Smooth muscle cell (in vitro differentiated cells): ENCODE measurements at regions not wholly inside any gene's neighbourhood (a gene's known extent, or its start where the extent isn't known, plus 50 kb on each side); places are given as distances from the start of the nearest gene placed in this dataset.

ENCODE experiments used
- DNase-seq: peaks from one replicate; lab custom pipeline; 2025; ENCODE audit not compliant: unreplicated experiment; lab: John Stamatoyannopoulos, UW
- H2AFZ ChIP-seq: fragments of 200-600 bp; sonication (generic); 2 replicates; pipeline ENCODE4 v1.6.0; 2016; ENCODE audit warnings: antibody characterized with exemption, low read depth, mild to moderate bottlenecking
- H3F3A ChIP-seq: fragments of 200-600 bp; sonication (generic); 2 replicates; pipeline ENCODE4 v1.6.0; 2017; ENCODE audit warnings: antibody characterized with exemption, low read depth
- H3K27ac ChIP-seq: fragments of 200-600 bp; sonication (generic); 2 replicates; pipeline ENCODE4 v1.5.1; 2016; ENCODE audit warnings: low read depth, mild to moderate bottlenecking
- H3K27me3 ChIP-seq: fragments of 200-600 bp; sonication (generic); 2 replicates; pipeline ENCODE4 v1.6.1; 2016; ENCODE audit warnings: low read depth, mild to moderate bottlenecking
- H3K36me3 ChIP-seq: fragments of 200-600 bp; sonication (generic); 2 replicates; pipeline ENCODE4 v1.5.1; 2016; ENCODE audit warnings: low read depth
- H3K4me1 ChIP-seq: fragments of 200-600 bp; sonication (generic); 2 replicates; pipeline ENCODE4 v1.5.1; 2016; ENCODE audit warnings: low read depth
- H3K4me2 ChIP-seq: fragments of 200-600 bp; sonication (generic); 2 replicates; pipeline ENCODE4 v1.6.0; 2016; ENCODE audit warnings: mild to moderate bottlenecking
- H3K4me3 ChIP-seq: fragments of 200-600 bp; sonication (generic); 2 replicates; pipeline ENCODE4 v1.5.1; 2016; ENCODE audit warnings: mild to moderate bottlenecking
- H3K79me2 ChIP-seq: fragments of 200-600 bp; sonication (generic); 2 replicates; pipeline ENCODE4 v1.6.0; 2016; ENCODE audit warnings: low read depth, mild to moderate bottlenecking
- H3K9ac ChIP-seq: fragments of 200-600 bp; sonication (generic); 2 replicates; pipeline ENCODE4 v1.6.0; 2016; ENCODE audit warnings: low read depth
- H3K9me3 ChIP-seq: fragments of 200-600 bp; sonication (generic); replicated peaks from 2 replicates; pipeline ENCODE4 v1.5.1; 2016; ENCODE audit warnings: low read depth
- H4K20me1 ChIP-seq: fragments of 200-600 bp; sonication (generic); 2 replicates; pipeline ENCODE4 v1.6.0; 2016; ENCODE audit warnings: low read depth
- WGBS: methylation state at CpG from one replicate; pipeline ENCODE4 v1.1.7; 2016; ENCODE audit warnings: low lambda C conversion rate; 5-methylcytosine and 5-hydroxymethylcytosine counted together
- TF ChIP-seq, protein P1 (sequence below): fragments of 200-600 bp; sonication (generic); IDR thresholded peaks from 2 replicates; pipeline ENCODE4 v1.5.1; 2017; ENCODE audit warnings: borderline replicate concordance, mild to moderate bottlenecking, antibody characterized with exemption; ENCODE audit not compliant: insufficient read depth, poor library complexity, severe bottlenecking

DNA sequence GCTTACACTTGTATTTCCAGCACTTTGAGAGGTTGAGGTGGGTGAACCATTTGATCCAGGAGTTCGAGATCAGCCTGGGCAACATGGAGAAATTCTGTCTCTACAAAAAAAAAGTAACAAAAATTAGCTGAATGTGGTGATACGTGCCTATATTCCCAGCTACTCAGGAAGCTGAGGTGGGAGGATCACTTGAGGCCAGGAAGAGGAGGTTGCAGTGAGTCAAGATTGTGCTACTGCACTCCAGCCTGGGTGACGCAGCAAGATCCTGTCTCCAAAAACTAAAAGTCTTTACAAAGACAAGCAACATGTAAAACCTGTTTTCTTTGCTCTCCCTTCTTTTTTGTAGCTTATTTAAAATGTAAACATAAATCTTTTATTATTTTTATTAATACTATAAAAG, 1156.1 kb downstream of the FAT4 start:
- H3K27ac ChIP-seq: no peak overlapping the region
- 58% methylated on average over 3 of the region's 3 CpGs for WGBS
- no peaks in the 10 kb centered on the region for H3K27me3 ChIP-seq
- no peak overlapping the region for H3K9ac ChIP-seq
- TF ChIP-seq, protein P1, sequence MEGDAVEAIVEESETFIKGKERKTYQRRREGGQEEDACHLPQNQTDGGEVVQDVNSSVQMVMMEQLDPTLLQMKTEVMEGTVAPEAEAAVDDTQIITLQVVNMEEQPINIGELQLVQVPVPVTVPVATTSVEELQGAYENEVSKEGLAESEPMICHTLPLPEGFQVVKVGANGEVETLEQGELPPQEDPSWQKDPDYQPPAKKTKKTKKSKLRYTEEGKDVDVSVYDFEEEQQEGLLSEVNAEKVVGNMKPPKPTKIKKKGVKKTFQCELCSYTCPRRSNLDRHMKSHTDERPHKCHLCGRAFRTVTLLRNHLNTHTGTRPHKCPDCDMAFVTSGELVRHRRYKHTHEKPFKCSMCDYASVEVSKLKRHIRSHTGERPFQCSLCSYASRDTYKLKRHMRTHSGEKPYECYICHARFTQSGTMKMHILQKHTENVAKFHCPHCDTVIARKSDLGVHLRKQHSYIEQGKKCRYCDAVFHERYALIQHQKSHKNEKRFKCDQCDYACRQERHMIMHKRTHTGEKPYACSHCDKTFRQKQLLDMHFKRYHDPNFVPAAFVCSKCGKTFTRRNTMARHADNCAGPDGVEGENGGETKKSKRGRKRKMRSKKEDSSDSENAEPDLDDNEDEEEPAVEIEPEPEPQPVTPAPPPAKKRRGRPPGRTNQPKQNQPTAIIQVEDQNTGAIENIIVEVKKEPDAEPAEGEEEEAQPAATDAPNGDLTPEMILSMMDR: no peak
- H3K79me2 ChIP-seq: no peaks in the 10 kb centered on the region
- no peaks in the 10 kb centered on the region for H3K36me3 ChIP-seq
- no peak overlapping the region for H3K4me2 ChIP-seq
- no peak overlapping the region for H2AFZ ChIP-seq
- H4K20me1 ChIP-seq: no peaks in the 10 kb centered on the region
- H3K9me3 ChIP-seq: no peaks in the 10 kb centered on the region
- no peaks in the 10 kb centered on the region for H3K4me1 ChIP-seq
- DNase-seq: no peak
- no peak overlapping the region for H3K4me3 ChIP-seq
- no peaks in the 10 kb centered on the region for H3F3A ChIP-seq

DNA sequence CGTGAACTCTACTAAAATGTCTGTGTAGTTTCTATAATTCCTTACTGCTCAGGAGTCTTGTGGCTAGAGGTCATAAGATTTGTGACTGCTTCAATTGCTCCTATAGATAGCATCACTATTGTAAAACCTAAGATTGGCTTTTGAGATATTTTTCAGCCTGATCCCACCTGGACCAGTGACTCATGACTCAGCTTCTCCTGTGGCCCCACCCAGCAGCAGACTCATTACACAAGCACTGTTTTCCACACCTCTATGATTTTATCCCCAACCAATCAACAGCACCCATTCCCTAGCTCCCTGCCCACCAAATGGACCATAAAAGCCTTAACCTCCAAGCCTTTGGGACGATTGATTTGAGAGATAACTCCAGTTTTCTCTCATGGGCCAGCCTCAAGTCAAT, 1157.0 kb upstream of the INTU start:
- Histone ChIP-seq H3K9me3 (no peaks in the 10 kb centered on the region), H2AFZ (no peak overlapping the region), H3K27ac (no peak overlapping the region), H3K4me2 (no peak overlapping the region), H3K79me2 (no peaks in the 10 kb centered on the region), H3F3A (no peaks in the 10 kb centered on the region), H3K27me3 (no peaks in the 10 kb centered on the region), H3K36me3 (no peaks in the 10 kb centered on the region), H3K4me1 (no peaks in the 10 kb centered on the region), H3K4me3 (no peak overlapping the region), H4K20me1 (no peaks in the 10 kb centered on the region), H3K9ac (no peak overlapping the region)
- 78% methylated on average over 2 of the region's 2 CpGs for WGBS
- TF ChIP-seq, protein P1: no peak
- DNase-seq: no peak

DNA sequence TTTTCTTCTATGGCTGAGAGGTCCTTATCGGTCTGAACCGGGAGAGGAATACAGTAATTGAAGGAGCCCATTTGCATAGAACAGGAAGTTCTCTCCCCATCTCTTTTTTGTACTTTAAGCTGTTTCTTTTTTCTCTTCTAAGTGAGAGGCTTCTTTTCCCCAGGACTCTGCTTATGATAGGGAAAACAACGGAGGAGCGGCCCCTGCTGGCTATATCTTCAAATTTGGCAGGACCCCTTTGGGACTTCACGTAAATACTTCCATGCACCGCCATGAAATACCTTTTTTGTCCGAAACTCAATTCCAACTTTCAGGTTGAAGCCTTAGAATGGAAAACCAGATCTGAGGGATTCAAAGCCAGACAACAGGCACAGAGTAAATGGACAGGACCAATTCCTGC, 1153.0 kb upstream of the INTU start:
- H3F3A ChIP-seq: no peaks in the 10 kb centered on the region
- no peaks in the 10 kb centered on the region for H3K36me3 ChIP-seq
- no peaks in the 10 kb centered on the region for H3K4me1 ChIP-seq
- DNase-seq: no peak
- H3K9ac ChIP-seq: no peak overlapping the region
- no peak overlapping the region for H2AFZ ChIP-seq
- H3K27me3 ChIP-seq: no peaks in the 10 kb centered on the region
- H3K4me2 ChIP-seq: no peak overlapping the region
- H3K9me3 ChIP-seq: no peaks in the 10 kb centered on the region
- H3K4me3 ChIP-seq: no peak overlapping the region
- H4K20me1 ChIP-seq: no peaks in the 10 kb centered on the region
- H3K27ac ChIP-seq: no peak overlapping the region
- WGBS: 88% methylated on average over 7 of the region's 7 CpGs
- H3K79me2 ChIP-seq: no peaks in the 10 kb centered on the region
- TF ChIP-seq, protein P1: no peak

DNA sequence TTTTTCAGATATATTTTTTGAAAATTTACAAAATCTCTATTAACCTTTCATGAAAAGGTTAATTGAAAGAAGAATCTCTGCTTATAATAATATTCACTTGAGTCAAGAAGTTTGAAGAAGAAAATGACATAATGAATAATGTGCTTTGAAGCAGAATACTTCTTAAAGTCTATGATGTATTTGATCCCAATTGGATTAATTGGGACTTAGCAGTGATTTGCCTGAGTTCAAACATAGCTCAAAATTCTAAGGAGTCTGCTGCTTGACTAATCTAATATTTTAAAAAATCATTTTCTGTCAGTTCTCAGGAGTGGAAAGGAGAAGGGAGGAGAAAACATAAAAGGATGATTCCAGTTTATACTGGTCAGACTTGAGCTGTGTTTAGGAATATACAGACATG, 1150.4 kb upstream of the INTU start:
- no peak overlapping the region for H3K4me3 ChIP-seq
- H3K4me1 ChIP-seq: no peaks in the 10 kb centered on the region
- no peaks in the 10 kb centered on the region for H4K20me1 ChIP-seq
- no peak overlapping the region for H3K4me2 ChIP-seq
- no peaks in the 10 kb centered on the region for H3F3A ChIP-seq
- H3K27ac ChIP-seq: no peak overlapping the region
- no peaks in the 10 kb centered on the region for H3K79me2 ChIP-seq
- H3K9me3 ChIP-seq: no peaks in the 10 kb centered on the region
- H3K9ac ChIP-seq: no peak overlapping the region
- TF ChIP-seq, protein P1: no peak
- no peak overlapping the region for H2AFZ ChIP-seq
- no peaks in the 10 kb centered on the region for H3K27me3 ChIP-seq
- no peak for DNase-seq
- no peaks in the 10 kb centered on the region for H3K36me3 ChIP-seq
